ENCODE measurements at regions not wholly inside any gene's neighbourhood (a gene's known extent, or its start where the extent isn't known, plus 50 kb on each side); places are given as distances from the start of the nearest gene placed in this dataset.
A peak's percentile ranks its signal among the peaks of the same experiment; 100 is the strongest.

GRCh38 chr3:31227131-31227562 lies 305.6 kb upstream of the STT3B start:
- no peak for DNase-seq

GRCh38 chr3:31230425-31231223 lies 302.1 kb upstream of the STT3B start:
- Histone ChIP-seq H3K4me3 (ENCODE audit: insufficient read depth, low read depth, low read length) (no peak overlapping the region), H3K36me3 (replicated peaks; ENCODE audit: control insufficient read depth, insufficient read depth, low read length) (no peaks in the 10 kb centered on the region; the same call in 1 of the 2 replicates), H3K27me3 (ENCODE audit: control insufficient read depth, insufficient read depth, low read length) (no peaks in the 10 kb centered on the region)
- no peak for DNase-seq

More at GRCh38 chr3:31227131-31227562, 305.6 kb upstream of the STT3B start:
- Histone ChIP-seq H3K27me3 (ENCODE audit: control insufficient read depth, insufficient read depth, low read length) (no peaks in the 10 kb centered on the region), H3K36me3 (replicated peaks; ENCODE audit: control insufficient read depth, insufficient read depth, low read length) (no peaks in the 10 kb centered on the region; the same call in 1 of the 2 replicates), H3K4me3 (ENCODE audit: insufficient read depth, low read depth, low read length) (no peak overlapping the region)

GRCh38 chr3:31232055-31233025 lies 300.4 kb upstream of the STT3B start:
- no peaks in the 10 kb centered on the region for H3K27me3 ChIP-seq (ENCODE audit: control insufficient read depth, insufficient read depth, low read length)
- peak; percentile 32 for DNase-seq
- H3K36me3 ChIP-seq (replicated peaks; ENCODE audit: control insufficient read depth, insufficient read depth, low read length), result no peaks in the 10 kb centered on the region; the same call in 1 of the 2 replicates
- no peak overlapping the region for H3K4me3 ChIP-seq (ENCODE audit: insufficient read depth, low read depth, low read length)

- H3K27me3 ChIP-seq (ENCODE audit: control insufficient read depth, insufficient read depth, low read length), result no peaks in the 10 kb centered on the region
- no peak for DNase-seq
- no peak overlapping the region for H3K4me3 ChIP-seq (ENCODE audit: insufficient read depth, low read depth, low read length)
- H3K36me3 ChIP-seq (replicated peaks; ENCODE audit: control insufficient read depth, insufficient read depth, low read length), result no peaks in the 10 kb centered on the region
Measured at GRCh38 chr3:31234145-31234544, 298.6 kb upstream of the STT3B start.

- Histone ChIP-seq H3K36me3 (replicated peaks; ENCODE audit: control insufficient read depth, insufficient read depth, low read length) (no peaks in the 10 kb centered on the region), H3K4me3 (ENCODE audit: insufficient read depth, low read depth, low read length) (no peak overlapping the region)
- no peak for DNase-seq
Measured at GRCh38 chr3:31235062-31235700, 297.5 kb upstream of the STT3B start.

GRCh38 chr3:31237887-31238286 lies 294.8 kb upstream of the STT3B start:
- no peaks in the 10 kb centered on the region for H3K27me3 ChIP-seq (ENCODE audit: control insufficient read depth, insufficient read depth, low read length)
- no peak overlapping the region for H3K4me3 ChIP-seq (ENCODE audit: insufficient read depth, low read depth, low read length)
- DNase-seq, result no peak
- no peaks in the 10 kb centered on the region for H3K36me3 ChIP-seq (replicated peaks; ENCODE audit: control insufficient read depth, insufficient read depth, low read length)

More at GRCh38 chr3:31235062-31235700, 297.5 kb upstream of the STT3B start:
- H3K27me3 ChIP-seq (ENCODE audit: control insufficient read depth, insufficient read depth, low read length), result no peaks in the 10 kb centered on the region

GRCh38 chr3:31240013-31240412 lies 292.7 kb upstream of the STT3B start:
- H3K4me3 ChIP-seq (ENCODE audit: insufficient read depth, low read depth, low read length), result no peak overlapping the region
- H3K27me3 ChIP-seq (ENCODE audit: control insufficient read depth, insufficient read depth, low read length), result no peaks in the 10 kb centered on the region
- DNase-seq, result no peak
- H3K36me3 ChIP-seq (replicated peaks; ENCODE audit: control insufficient read depth, insufficient read depth, low read length), result no peaks in the 10 kb centered on the region

GRCh38 chr3:31240466-31240865 lies 292.3 kb upstream of the STT3B start:
- Histone ChIP-seq H3K4me3 (ENCODE audit: insufficient read depth, low read depth, low read length) (no peak overlapping the region), H3K36me3 (replicated peaks; ENCODE audit: control insufficient read depth, insufficient read depth, low read length) (no peaks in the 10 kb centered on the region), H3K27me3 (ENCODE audit: control insufficient read depth, insufficient read depth, low read length) (no peaks in the 10 kb centered on the region)
- DNase-seq, result no peak

GRCh38 chr3:31240874-31241273 lies 291.9 kb upstream of the STT3B start:
- no peak for DNase-seq
- Histone ChIP-seq H3K27me3 (ENCODE audit: control insufficient read depth, insufficient read depth, low read length) (no peaks in the 10 kb centered on the region), H3K4me3 (ENCODE audit: insufficient read depth, low read depth, low read length) (no peak overlapping the region), H3K36me3 (replicated peaks; ENCODE audit: control insufficient read depth, insufficient read depth, low read length) (no peaks in the 10 kb centered on the region)

- no peaks in the 10 kb centered on the region for H3K36me3 ChIP-seq (replicated peaks; ENCODE audit: control insufficient read depth, insufficient read depth, low read length)
- H3K4me3 ChIP-seq (ENCODE audit: insufficient read depth, low read depth, low read length), result no peak overlapping the region
- no peak for DNase-seq
Measured at GRCh38 chr3:31241533-31241932, 291.2 kb upstream of the STT3B start.

GRCh38 chr3:31242026-31242960 lies 290.4 kb upstream of the STT3B start:
- Histone ChIP-seq H3K27me3 (ENCODE audit: control insufficient read depth, insufficient read depth, low read length) (no peaks in the 10 kb centered on the region), H3K4me3 (ENCODE audit: insufficient read depth, low read depth, low read length) (no peak overlapping the region), H3K36me3 (replicated peaks; ENCODE audit: control insufficient read depth, insufficient read depth, low read length) (no peaks in the 10 kb centered on the region)
- DNase-seq, result no peak

More at GRCh38 chr3:31241533-31241932, 291.2 kb upstream of the STT3B start:
- no peaks in the 10 kb centered on the region for H3K27me3 ChIP-seq (ENCODE audit: control insufficient read depth, insufficient read depth, low read length)

- no peak overlapping the region for H3K4me3 ChIP-seq (ENCODE audit: insufficient read depth, low read depth, low read length)
- no peaks in the 10 kb centered on the region for H3K36me3 ChIP-seq (replicated peaks; ENCODE audit: control insufficient read depth, insufficient read depth, low read length)
- DNase-seq, result no peak
- no peaks in the 10 kb centered on the region for H3K27me3 ChIP-seq (ENCODE audit: control insufficient read depth, insufficient read depth, low read length)
Measured at GRCh38 chr3:31244929-31245817, 287.6 kb upstream of the STT3B start.

All from H7 (cell line).